HG02678 (cell line): ENCODE measurements at regions not wholly inside any gene's neighbourhood (a gene's known extent, or its start where the extent isn't known, plus 50 kb on each side); places are given as distances from the start of the nearest gene placed in this dataset.

Source experiments
- ATAC-seq: cut with Tn5 transposase; IDR thresholded peaks from one replicate; pipeline ENCODE4 v1.9.1; 2021; ENCODE audit warnings: mild to moderate bottlenecking, moderate library complexity; ENCODE audit not compliant: unreplicated experiment

DNA sequence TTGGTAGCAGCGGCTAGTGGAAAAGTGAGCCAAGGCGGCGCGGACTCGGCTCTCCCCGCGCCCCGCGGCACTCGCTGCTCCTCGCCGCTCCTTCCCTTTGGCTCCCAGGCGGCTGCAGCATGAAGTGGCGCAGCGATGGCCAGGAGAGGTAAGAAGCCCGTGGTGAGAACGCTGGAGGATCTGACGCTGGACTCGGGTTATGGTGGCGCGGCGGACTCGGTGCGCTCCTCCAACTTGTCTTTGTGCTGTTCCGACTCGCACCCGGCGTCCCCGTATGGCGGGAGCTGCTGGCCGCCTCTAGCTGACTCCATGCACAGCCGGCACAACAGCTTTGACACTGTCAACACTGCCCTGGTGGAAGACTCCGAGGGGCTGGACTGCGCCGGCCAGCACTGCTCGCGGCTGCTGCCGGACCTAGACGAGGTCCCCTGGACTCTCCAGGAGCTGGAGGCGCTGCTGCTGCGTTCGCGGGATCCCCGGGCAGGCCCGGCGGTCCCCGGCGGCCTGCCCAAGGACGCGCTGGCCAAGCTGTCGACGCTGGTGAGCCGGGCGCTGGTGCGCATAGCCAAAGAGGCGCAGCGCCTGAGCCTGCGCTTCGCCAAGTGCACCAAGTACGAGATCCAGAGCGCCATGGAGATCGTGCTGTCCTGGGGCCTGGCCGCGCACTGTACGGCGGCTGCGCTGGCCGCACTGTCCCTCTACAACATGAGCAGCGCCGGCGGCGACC lies 225.6 kb upstream of the CRY1 start:
- no peak for ATAC-seq

DNA sequence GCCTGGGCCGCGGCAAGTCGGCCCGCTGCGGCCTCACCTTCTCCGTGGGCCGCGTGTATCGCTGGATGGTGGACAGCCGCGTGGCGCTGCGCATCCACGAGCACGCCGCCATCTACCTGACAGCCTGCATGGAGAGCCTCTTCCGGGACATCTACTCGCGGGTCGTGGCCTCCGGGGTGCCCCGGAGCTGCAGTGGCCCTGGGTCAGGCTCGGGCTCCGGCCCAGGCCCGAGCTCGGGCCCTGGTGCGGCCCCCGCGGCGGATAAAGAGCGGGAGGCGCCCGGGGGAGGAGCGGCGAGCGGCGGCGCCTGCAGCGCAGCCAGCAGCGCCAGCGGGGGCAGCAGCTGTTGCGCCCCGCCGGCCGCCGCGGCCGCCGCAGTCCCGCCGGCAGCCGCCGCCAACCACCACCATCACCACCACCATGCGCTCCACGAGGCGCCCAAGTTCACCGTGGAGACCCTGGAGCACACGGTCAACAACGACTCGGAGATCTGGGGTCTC lies 226.2 kb upstream of the CRY1 start:
- ATAC-seq = no peak

DNA sequence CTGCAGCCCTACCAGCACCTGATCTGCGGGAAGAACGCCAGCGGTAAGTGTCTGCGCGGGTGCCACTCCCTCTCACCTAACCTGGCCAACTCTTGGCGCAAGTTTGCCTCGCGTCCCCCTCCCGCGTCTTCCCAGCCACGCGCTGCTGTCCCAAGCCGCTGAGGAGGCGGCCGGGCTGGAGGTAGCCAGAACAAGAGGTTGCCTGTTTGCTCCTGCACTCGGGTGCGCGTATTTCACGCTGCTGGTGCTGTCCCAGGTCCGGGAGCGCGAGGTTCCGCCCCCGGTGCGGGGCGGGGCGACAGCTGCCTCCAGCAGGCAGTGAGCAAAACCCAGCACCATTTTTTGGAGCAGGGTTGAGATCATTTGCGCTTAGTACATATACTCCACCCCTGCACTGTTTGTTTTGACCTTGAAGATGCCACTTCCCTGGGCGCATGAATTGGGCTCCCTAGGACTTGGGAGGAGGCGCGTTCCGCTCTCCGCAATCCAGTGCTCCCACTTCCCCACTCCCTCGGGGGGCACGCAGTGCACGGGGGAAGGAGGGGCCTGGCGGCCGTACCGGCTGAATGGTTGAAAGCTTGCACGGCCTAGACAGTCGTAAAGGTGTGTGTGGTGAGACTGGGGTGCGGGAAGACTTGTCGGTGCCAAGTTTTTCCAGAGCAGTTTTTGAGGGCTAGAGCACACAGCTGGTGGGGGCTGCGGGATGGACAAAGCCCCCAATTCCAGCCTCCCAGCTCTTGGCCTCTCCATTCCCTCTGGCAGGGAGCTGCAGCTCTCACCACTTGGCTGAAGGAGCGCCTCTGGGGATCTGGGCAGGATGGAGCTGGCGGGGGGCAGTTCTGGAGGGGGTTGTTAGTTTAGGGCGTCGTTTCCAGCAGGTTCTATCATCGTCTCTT lies 226.9 kb upstream of the CRY1 start:
- ATAC-seq = no peak

DNA sequence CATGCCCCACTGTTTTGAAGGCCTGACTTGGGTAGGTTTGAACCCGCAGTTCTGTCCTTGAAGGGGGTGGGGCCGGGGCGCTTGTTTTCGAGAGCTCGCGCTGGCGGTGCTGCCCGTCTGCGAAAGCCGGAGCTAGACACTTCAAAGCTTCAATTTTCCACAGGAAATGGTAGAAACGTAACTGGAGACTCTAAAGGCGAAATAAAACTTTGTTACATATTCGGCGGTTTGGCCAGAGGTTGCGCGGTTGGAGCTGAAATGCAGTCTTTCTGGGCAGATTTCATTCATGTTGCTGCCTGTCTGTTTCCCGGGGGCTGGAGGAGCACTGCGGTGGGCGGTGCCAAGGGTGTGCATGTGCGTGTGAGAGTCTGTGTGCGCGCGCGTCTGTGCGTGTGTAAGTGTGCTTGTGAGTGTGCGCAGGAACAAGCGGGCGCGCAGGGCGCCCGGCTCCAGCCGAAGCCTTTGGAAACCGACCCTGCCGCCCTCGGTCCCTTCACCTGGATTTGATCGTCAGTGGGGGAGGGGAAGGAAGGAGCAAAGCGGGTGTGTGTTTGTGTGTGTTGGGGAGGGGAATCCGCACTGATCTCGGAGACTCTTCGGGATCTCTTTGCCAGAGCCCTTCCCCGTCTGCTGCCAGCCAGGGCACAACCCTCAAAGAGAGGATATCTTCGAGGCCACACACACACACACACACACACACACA lies 227.7 kb upstream of the CRY1 start:
- no peak for ATAC-seq

DNA sequence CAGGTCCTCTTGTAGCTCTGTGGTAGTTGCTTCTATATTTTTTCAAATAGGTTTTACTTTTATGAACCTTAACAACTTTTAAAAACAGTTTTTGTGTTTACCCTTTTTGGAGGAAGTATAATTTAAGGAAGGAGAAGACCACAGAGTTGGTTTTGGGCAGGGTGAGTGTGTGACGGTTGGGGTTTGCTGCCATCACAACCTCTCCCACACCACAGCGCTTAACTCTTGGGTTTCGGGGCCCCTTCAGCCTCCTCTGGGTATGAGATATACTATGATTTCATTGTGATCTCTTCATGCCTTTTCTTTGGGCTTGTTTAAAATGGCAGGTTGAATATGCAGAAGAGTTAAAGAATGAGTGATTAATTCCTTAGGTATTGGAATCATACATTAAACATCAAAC lies 228.7 kb upstream of the CRY1 start:
- ATAC-seq = no peak

- no peak for ATAC-seq
Measured at GRCh38 chr12:107325075-107325608, 231.8 kb upstream of the CRY1 start.

DNA sequence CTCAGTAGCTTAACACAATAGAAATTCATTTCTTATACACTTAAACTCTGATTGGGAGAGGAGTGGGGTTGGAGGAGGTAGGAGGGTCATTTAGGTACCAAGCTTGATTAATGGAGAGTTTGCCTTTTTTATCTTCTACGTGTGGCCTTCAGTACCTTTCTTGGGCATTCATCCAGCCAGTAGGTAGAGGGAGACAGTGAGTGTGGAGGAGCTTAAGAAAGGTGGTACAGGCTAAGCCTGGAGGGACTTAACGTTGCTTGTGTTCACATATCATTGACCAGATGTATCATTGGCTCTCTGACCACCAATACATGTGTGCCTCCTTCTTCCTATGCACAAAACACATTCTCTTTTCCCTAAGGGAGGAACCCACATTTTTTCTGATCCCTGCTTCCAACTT lies 232.9 kb upstream of the CRY1 start:
- no peak for ATAC-seq

- no peak for ATAC-seq
Measured at GRCh38 chr12:107327651-107328182, 234.4 kb upstream of the CRY1 start.

- ATAC-seq = no peak
Measured at GRCh38 chr12:107328442-107329133, 235.2 kb upstream of the CRY1 start.

- no peak for ATAC-seq
Measured at GRCh38 chr12:107329569-107330324, 236.4 kb upstream of the CRY1 start.

DNA sequence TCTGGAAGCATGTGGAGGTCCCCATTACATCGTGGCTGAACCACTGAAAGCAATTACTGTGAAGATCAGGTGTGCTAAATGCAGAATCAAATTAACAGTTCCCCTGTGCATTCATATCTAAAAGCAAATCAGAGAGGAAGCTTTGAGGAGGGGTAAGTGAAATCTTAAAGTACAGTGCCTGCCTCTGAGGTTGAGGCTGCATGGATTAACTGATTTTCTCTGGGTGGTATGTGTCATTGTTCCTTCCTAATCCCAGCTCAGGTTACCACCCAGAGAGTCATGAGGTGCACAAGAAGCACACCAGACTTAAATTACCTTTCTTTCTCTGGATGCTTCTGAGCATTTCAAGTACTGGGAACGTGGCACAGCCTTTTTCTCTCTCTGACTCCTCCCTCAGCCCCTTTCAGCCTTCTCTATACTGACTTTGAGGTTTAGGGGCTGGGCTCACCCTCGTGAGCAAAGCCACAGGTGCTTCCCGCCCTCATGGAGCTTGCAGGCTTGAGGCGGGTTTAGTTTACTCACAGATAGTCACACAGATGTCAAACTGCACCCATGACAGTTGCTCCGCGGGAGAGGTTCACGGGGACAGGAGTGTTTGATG lies 237.6 kb upstream of the CRY1 start:
- no peak for ATAC-seq

GRCh38 chr12:107331471-107331870 lies 238.1 kb upstream of the CRY1 start:
- ATAC-seq = no peak

GRCh38 chr12:107331912-107332311 lies 238.6 kb upstream of the CRY1 start:
- ATAC-seq = no peak

- no peak for ATAC-seq
Measured at GRCh38 chr12:107332743-107333142, 239.4 kb upstream of the CRY1 start.

- ATAC-seq = no peak
Measured at GRCh38 chr12:107335802-107336570, 242.6 kb upstream of the CRY1 start.

GRCh38 chr12:107336695-107337094 lies 243.3 kb upstream of the CRY1 start:
- no peak for ATAC-seq

- ATAC-seq = no peak
Measured at GRCh38 chr12:107337346-107338095, 244.2 kb upstream of the CRY1 start.

DNA sequence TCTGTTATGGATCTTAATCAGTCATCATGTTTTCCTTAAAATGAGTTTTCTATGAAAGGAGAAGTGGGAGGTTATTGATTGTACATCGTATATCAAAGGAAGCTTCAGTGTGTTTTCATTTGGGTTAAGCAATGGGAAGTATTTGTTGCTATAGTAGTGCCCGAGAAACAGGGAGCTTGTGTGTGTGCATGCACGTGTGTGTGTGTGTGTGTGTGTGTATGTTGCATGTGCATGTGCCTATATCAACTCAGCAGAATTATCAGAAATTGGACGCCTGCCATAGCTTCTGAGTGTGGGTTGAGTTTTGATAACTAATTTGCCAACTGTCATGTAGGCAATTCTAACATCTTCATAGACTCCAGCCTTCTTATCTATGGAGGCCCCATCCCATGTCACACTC lies 246.1 kb upstream of the CRY1 start:
- ATAC-seq = no peak
